ENCODE measurements at regions not wholly inside any gene's neighbourhood (a gene's known extent, or its start where the extent isn't known, plus 50 kb on each side); places are given as distances from the start of the nearest gene placed in this dataset.
"Not testable (repeated sequence)": the region's sequence is repeated elsewhere in the genome, so short reads cannot be mapped to it uniquely, and the experiment has no call there.

DNA sequence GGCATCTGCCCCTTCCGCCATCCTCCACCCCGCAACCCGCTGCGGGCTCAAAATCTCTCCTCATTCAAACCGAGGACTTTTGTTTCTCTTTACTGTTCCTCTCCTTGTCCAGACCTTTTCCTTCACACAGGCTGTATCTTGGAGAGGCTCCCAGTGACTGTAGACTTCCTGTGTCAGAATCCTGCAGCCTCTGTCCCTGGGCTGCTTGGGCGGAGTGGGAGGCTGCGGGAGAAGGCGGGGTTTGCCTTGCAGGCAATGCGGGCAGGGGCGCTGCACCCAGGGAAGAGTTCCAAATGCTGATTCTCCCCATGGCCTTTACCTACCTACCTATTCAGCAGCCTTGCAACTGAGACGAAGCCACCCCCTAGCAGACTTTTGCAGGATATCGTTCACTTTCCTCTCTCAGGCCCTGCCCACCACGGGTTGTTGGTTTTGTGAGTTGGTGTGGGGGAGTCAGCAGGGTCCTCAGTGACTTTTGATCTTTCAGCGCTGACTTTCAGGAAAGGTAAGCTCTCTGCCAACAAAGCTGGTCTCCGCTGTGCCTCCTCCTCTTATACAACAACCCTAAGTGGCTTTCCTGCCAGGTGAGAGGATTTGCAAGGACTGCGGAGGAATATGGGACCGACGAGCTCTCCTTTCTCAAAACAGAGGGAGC is 79.0 kb upstream of the KCNA1 start:
- peak overlapping the region in 1 of 3 donors; percentile 93 for H3K27ac Mint-ChIP-seq
- no peak for ATAC-seq (ENCODE audit: low read depth in 2 of 2)
- H3K4me1 Mint-ChIP-seq, result peaks cover 18 to 60% (median 42%) of the 10 kb centered on the region in 4 donors

DNA sequence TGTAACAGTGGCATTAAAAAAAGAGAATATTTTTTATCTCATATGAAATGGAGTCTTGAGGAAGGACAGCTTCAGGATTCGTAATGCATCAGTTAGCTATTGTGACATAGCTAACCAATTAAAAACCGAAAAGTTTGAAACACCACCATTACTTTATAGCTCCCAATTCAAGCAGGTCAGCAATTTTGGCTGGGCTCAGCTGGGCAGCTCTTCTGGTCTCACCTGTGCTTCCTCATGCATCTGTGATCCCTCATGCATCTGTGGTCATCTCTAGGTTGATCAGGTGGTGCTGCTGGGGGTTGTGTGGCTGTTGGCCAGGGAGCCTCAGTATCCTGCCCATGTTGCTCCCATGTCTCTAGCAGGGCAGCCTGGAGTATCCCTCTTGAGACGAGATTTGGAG is 76.7 kb upstream of the KCNA1 start:
- Histone ChIP-seq H3K36me3 (ENCODE audit: control insufficient read depth, insufficient read depth, low read length) (no peaks in the 10 kb centered on the region), H3K4me1 (ENCODE audit: control insufficient read depth, insufficient read depth, low read length, poor library complexity, severe bottlenecking) (peaks cover 24% of the 10 kb centered on the region), H3K27ac (ENCODE audit: insufficient read depth, low read length, poor library complexity, severe bottlenecking) (no peak overlapping the region), H3K9me3 (ENCODE audit: control insufficient read depth in 2 of 2, low read length in 2 of 2) (no peaks in the 10 kb centered on the region), H3K4me3 (ENCODE audit: low read depth, low read length) (no peak overlapping the region), H3K27me3 (ENCODE audit: control insufficient read depth, insufficient read depth, low read length) (no peaks in the 10 kb centered on the region)
- Mint-ChIP-seq H3K36me3 (no peaks in the 10 kb centered on the region), H3K27me3 (no peaks in the 10 kb centered on the region), H3K27ac (no peak overlapping the region), H3K4me1 (peaks cover 15 to 36% (median 24%) of the 10 kb centered on the region in 4 donors), H3K4me3 (no peak overlapping the region), H3K9me3 (peaks cover 0 to 2% (median 0%) of the 10 kb centered on the region in 7 donors)
- ATAC-seq (ENCODE audit: low read depth in 2 of 2) (no peak), DNase-seq (no peak)

More for the DNA sequence above, 79.0 kb upstream of the KCNA1 start:
- H3K4me3 ChIP-seq (ENCODE audit: low read depth, low read length), result no peak overlapping the region
- no peaks in the 10 kb centered on the region for H3K27me3 Mint-ChIP-seq
- no peaks in the 10 kb centered on the region for H3K9me3 ChIP-seq (ENCODE audit: control insufficient read depth in 2 of 2, low read length in 2 of 2)
- no peak for DNase-seq
- no peak overlapping the region for H3K27ac ChIP-seq (ENCODE audit: insufficient read depth, low read length, poor library complexity, severe bottlenecking)
- H3K4me1 ChIP-seq (ENCODE audit: control insufficient read depth, insufficient read depth, low read length, poor library complexity, severe bottlenecking), result peaks cover 48% of the 10 kb centered on the region
- no peaks in the 10 kb centered on the region for H3K36me3 ChIP-seq (ENCODE audit: control insufficient read depth, insufficient read depth, low read length)
- H3K4me3 Mint-ChIP-seq, result peak overlapping the region in 2 of 4 donors; percentile 17 to 77
- no peaks in the 10 kb centered on the region for H3K27me3 ChIP-seq (ENCODE audit: control insufficient read depth, insufficient read depth, low read length)
- H3K9me3 Mint-ChIP-seq, result peaks cover 0 to 2% (median 0%) of the 10 kb centered on the region in 7 donors
- no peaks in the 10 kb centered on the region for H3K36me3 Mint-ChIP-seq

DNA sequence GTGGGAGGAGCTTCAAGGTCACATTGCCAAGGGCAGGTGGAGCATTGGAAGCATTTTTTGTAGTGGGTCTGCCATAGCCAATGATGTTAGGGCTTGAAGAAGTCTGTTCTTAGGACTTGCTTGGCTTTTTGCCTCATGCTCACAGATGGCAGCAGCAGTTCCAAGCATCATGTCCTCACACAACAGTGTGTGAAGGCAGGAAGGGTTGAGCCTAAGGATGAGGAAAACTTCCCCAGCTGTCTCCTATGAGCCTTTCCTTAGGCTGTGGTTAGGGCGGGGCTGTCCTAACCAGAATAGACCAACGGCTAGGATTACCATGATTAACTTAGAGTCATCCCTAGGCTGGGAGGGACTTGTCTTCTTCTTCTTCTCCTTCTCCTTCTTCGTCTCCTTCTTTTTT is 76.2 kb upstream of the KCNA1 start:
- H3K27ac ChIP-seq (ENCODE audit: insufficient read depth, low read length, poor library complexity, severe bottlenecking), result no peak overlapping the region
- ATAC-seq (ENCODE audit: low read depth in 2 of 2) (no peak), DNase-seq (no peak)
- Mint-ChIP-seq H3K27ac (no peak overlapping the region), H3K27me3 (no peaks in the 10 kb centered on the region), H3K4me1 (peaks cover 10 to 31% (median 19%) of the 10 kb centered on the region in 4 donors), H3K9me3 (peaks cover 0 to 4% (median 0%) of the 10 kb centered on the region in 7 donors), H3K36me3 (no peaks in the 10 kb centered on the region), H3K4me3 (no peak overlapping the region)
- no peak overlapping the region for H3K4me3 ChIP-seq (ENCODE audit: low read depth, low read length)
- no peaks in the 10 kb centered on the region for H3K9me3 ChIP-seq (ENCODE audit: control insufficient read depth in 2 of 2, low read length in 2 of 2)
- no peaks in the 10 kb centered on the region for H3K36me3 ChIP-seq (ENCODE audit: control insufficient read depth, insufficient read depth, low read length)
- H3K4me1 ChIP-seq (ENCODE audit: control insufficient read depth, insufficient read depth, low read length, poor library complexity, severe bottlenecking), result peaks cover 21% of the 10 kb centered on the region
- peaks cover 1% of the 10 kb centered on the region for H3K27me3 ChIP-seq (ENCODE audit: control insufficient read depth, insufficient read depth, low read length)

DNA sequence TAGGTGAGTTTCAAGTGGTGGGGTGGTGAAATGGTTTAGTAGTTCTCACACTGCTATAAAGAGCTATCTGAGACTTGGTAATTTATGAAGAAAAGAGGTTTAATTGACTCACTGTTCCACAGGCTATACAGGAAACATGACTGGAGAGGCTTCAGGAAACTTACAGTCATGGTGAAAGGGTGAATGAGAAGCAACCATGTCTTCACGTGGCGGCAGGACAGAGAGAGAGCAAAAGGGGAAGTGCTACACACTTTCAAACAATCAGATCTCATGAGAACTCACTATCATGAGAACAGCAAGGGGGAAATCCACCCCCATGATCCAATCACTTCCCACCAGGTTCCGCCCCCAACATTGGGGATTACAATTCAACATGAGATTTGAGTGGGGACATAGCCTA is 67.3 kb upstream of the KCNA1 start:
- not testable (repeated sequence) for H3K4me1 ChIP-seq (ENCODE audit: control insufficient read depth, insufficient read depth, low read length, poor library complexity, severe bottlenecking); H3K27me3 ChIP-seq (ENCODE audit: control insufficient read depth, insufficient read depth, low read length); H3K4me1 Mint-ChIP-seq; ATAC-seq (ENCODE audit: low read depth in 2 of 2); H3K36me3 Mint-ChIP-seq; H3K9me3 Mint-ChIP-seq; H3K27ac ChIP-seq (ENCODE audit: insufficient read depth, low read length, poor library complexity, severe bottlenecking); H3K9me3 ChIP-seq (ENCODE audit: control insufficient read depth in 2 of 2, low read length in 2 of 2); H3K27me3 Mint-ChIP-seq; H3K36me3 ChIP-seq (ENCODE audit: control insufficient read depth, insufficient read depth, low read length); H3K4me3 Mint-ChIP-seq; DNase-seq; H3K4me3 ChIP-seq (ENCODE audit: low read depth, low read length)
- peak overlapping the region in 1 of 3 donors; percentile 2 for H3K27ac Mint-ChIP-seq

DNA sequence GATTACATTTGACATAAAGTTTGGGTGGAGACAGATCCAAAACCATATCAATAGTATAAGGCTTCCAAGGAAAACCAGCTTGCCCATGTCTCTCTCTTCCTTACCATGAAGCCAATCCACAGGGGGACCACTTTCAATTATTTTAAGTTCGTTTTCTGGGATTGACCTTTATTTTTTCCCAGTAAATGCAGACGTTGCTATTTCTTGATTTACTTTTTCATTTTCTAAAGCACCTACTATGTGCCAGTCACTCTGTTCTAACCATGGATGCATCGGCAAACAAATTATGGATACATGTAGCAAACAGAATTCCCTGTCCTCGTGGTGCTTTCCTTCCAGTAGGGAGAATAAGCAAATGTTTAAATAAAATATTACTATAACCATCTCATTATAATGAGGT is 65.8 kb upstream of the KCNA1 start:
- ATAC-seq (ENCODE audit: low read depth in 2 of 2), result no peak

DNA sequence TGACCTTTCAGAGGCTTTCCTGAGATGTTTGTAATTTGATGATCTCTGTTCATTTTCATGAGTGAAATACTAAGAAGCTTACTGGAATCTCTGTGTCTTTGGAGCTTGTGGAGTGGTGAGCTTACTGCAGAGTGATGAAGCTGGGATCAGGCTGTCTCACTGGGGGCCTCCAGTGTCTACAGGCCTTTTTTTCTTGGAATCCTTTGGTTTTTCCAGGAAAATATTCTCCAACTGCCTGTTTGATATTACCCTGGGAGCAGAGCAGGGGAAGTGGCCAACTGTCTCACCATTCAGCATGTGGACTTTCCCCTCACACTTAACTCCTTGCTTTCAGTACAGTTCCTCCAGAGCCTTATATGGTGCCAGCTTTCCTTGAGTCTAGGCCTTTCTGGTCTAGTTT is 62.0 kb upstream of the KCNA1 start:
- H3K4me3 ChIP-seq (ENCODE audit: low read depth, low read length), result no peak overlapping the region
- no peaks in the 10 kb centered on the region for H3K36me3 Mint-ChIP-seq
- H3K9me3 Mint-ChIP-seq, result peaks cover 0 to 2% (median 0%) of the 10 kb centered on the region in 7 donors
- peaks cover 9% of the 10 kb centered on the region for H3K27me3 Mint-ChIP-seq
- ATAC-seq (ENCODE audit: low read depth in 2 of 2), result no peak
- no peak overlapping the region for H3K27ac Mint-ChIP-seq
- no peak for DNase-seq
- H3K27me3 ChIP-seq (ENCODE audit: control insufficient read depth, insufficient read depth, low read length), result no peaks in the 10 kb centered on the region
- H3K9me3 ChIP-seq (ENCODE audit: control insufficient read depth in 2 of 2, low read length in 2 of 2), result no peaks in the 10 kb centered on the region
- no peak overlapping the region for H3K27ac ChIP-seq (ENCODE audit: insufficient read depth, low read length, poor library complexity, severe bottlenecking)
- H3K36me3 ChIP-seq (ENCODE audit: control insufficient read depth, insufficient read depth, low read length), result no peaks in the 10 kb centered on the region
- H3K4me1 Mint-ChIP-seq, result peaks cover 2 to 5% (median 3%) of the 10 kb centered on the region in 4 donors
- no peaks in the 10 kb centered on the region for H3K4me1 ChIP-seq (ENCODE audit: control insufficient read depth, insufficient read depth, low read length, poor library complexity, severe bottlenecking)
- no peak overlapping the region for H3K4me3 Mint-ChIP-seq

More for the DNA sequence above, 65.8 kb upstream of the KCNA1 start:
- no peak overlapping the region for H3K4me3 Mint-ChIP-seq
- peaks cover 0 to 3% (median 0%) of the 10 kb centered on the region in 7 donors for H3K9me3 Mint-ChIP-seq
- no peak overlapping the region for H3K27ac Mint-ChIP-seq
- H3K4me1 ChIP-seq (ENCODE audit: control insufficient read depth, insufficient read depth, low read length, poor library complexity, severe bottlenecking), result no peaks in the 10 kb centered on the region
- no peak overlapping the region for H3K4me3 ChIP-seq (ENCODE audit: low read depth, low read length)
- DNase-seq, result no peak
- no peak overlapping the region for H3K27ac ChIP-seq (ENCODE audit: insufficient read depth, low read length, poor library complexity, severe bottlenecking)
- no peaks in the 10 kb centered on the region for H3K36me3 ChIP-seq (ENCODE audit: control insufficient read depth, insufficient read depth, low read length)
- peaks cover 0 to 7% (median 3%) of the 10 kb centered on the region in 4 donors for H3K4me1 Mint-ChIP-seq
- H3K9me3 ChIP-seq (ENCODE audit: control insufficient read depth in 2 of 2, low read length in 2 of 2), result no peaks in the 10 kb centered on the region
- H3K27me3 Mint-ChIP-seq, result peaks cover 5% of the 10 kb centered on the region
- no peaks in the 10 kb centered on the region for H3K27me3 ChIP-seq (ENCODE audit: control insufficient read depth, insufficient read depth, low read length)
- no peaks in the 10 kb centered on the region for H3K36me3 Mint-ChIP-seq

DNA sequence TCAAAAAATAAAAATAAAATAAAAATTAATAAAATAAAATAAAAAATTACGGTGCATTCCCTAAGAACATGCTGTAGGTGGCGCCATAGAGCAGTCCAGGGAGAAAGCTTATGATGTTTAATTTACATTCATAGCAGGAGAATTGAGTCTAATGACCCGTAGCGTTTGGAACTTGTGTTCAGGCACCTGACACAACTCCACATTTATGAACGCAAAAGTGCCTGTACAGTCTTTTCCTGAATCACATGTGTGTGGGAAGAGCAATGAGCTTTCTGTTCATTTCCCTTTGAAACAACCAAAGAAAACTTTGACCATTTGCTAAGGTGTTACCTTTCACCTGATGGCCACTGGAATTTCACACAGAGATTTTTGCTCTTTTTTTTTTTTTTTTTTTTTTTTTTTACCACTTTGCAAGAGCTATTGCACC is 60.6 kb upstream of the KCNA1 start:
- no peak for ATAC-seq (ENCODE audit: low read depth in 2 of 2)
- Histone ChIP-seq H3K27me3 (ENCODE audit: control insufficient read depth, insufficient read depth, low read length) (no peaks in the 10 kb centered on the region), H3K4me1 (ENCODE audit: control insufficient read depth, insufficient read depth, low read length, poor library complexity, severe bottlenecking) (no peaks in the 10 kb centered on the region), H3K27ac (ENCODE audit: insufficient read depth, low read length, poor library complexity, severe bottlenecking) (no peak overlapping the region), H3K4me3 (ENCODE audit: low read depth, low read length) (no peak overlapping the region), H3K9me3 (ENCODE audit: control insufficient read depth in 2 of 2, low read length in 2 of 2) (no peaks in the 10 kb centered on the region), H3K36me3 (ENCODE audit: control insufficient read depth, insufficient read depth, low read length) (no peaks in the 10 kb centered on the region)
- peaks cover 9% of the 10 kb centered on the region for H3K27me3 Mint-ChIP-seq
- H3K4me1 Mint-ChIP-seq, result peaks cover 0 to 5% (median 3%) of the 10 kb centered on the region in 4 donors
- H3K4me3 Mint-ChIP-seq, result no peak overlapping the region
- no peaks in the 10 kb centered on the region for H3K36me3 Mint-ChIP-seq
- H3K9me3 Mint-ChIP-seq, result no peaks in the 10 kb centered on the region
- H3K27ac Mint-ChIP-seq, result no peak overlapping the region
- peak in 2 of 3 donors; percentile 39 to 62 for DNase-seq

DNA sequence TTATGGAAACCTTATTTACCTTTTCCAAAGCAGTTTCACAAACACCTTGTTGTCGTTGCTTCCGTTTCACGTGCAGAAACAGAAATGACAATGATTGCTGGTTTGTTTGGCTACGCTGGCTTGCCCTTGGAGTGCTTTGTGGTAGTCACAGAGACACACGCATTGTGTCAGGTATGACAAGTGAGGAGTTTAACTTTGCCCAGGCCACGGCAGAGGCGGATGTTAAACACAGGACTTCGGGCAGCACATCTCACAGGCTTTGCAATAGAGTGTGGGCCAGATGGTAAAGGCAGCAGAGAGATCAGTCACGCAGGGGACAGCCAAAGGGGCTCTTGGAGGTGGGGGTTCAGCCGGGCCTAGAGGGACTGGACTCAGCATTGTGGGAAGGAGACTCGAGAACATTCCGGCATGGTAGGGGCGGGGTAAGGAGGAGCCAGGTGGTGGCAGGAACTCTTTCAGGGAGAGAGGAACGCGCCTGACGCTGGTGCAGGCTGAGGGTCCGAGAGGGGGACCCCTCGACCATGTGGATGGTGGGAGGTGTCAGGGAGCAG is 59.8 kb upstream of the KCNA1 start:
- Mint-ChIP-seq H3K9me3 (no peaks in the 10 kb centered on the region), H3K36me3 (no peaks in the 10 kb centered on the region), H3K27me3 (peaks cover 9% of the 10 kb centered on the region), H3K27ac (no peak overlapping the region), H3K4me1 (peaks cover 0 to 5% (median 3%) of the 10 kb centered on the region in 4 donors), H3K4me3 (no peak overlapping the region)
- DNase-seq (no peak), ATAC-seq (ENCODE audit: low read depth in 2 of 2) (no peak)
- Histone ChIP-seq H3K27ac (ENCODE audit: insufficient read depth, low read length, poor library complexity, severe bottlenecking) (no peak overlapping the region), H3K9me3 (ENCODE audit: control insufficient read depth in 2 of 2, low read length in 2 of 2) (no peaks in the 10 kb centered on the region), H3K27me3 (ENCODE audit: control insufficient read depth, insufficient read depth, low read length) (no peaks in the 10 kb centered on the region), H3K4me1 (ENCODE audit: control insufficient read depth, insufficient read depth, low read length, poor library complexity, severe bottlenecking) (no peaks in the 10 kb centered on the region), H3K36me3 (ENCODE audit: control insufficient read depth, insufficient read depth, low read length) (no peaks in the 10 kb centered on the region), H3K4me3 (ENCODE audit: low read depth, low read length) (no peak overlapping the region)

Data from CD4-positive, CD25-positive, alpha-beta regulatory T cell (primary cell).